ENCODE measurements at regions not wholly inside any gene's neighbourhood (a gene's known extent, or its start where the extent isn't known, plus 50 kb on each side); places are given as distances from the start of the nearest gene placed in this dataset.

GRCh38 chr22:22092101-22092500, 109.5 kb upstream of the TOP3B start:
- DNase-seq: no peak

GRCh38 chr22:22091400-22091878, 108.9 kb upstream of the TOP3B start:
- no peak for DNase-seq

GRCh38 chr22:22090650-22091399, 108.2 kb upstream of the TOP3B start:
- DNase-seq: no peak

GRCh38 chr22:22089459-22090308, 107.1 kb upstream of the TOP3B start:
- no peak for DNase-seq

- DNase-seq: no peak
Measured at GRCh38 chr22:22088658-22089458, 106.3 kb upstream of the TOP3B start.

GRCh38 chr22:22087854-22088657, 105.5 kb upstream of the TOP3B start:
- DNase-seq: no peak

- no peak for DNase-seq
Measured at GRCh38 chr22:22086501-22087158, 104.0 kb upstream of the TOP3B start.

GRCh38 chr22:22085702-22086500, 103.3 kb upstream of the TOP3B start:
- no peak for DNase-seq

GRCh38 chr22:22084089-22084711, 101.6 kb upstream of the TOP3B start:
- no peak for DNase-seq

GRCh38 chr22:22082960-22083359, 100.4 kb upstream of the TOP3B start:
- no peak for DNase-seq

GRCh38 chr22:22082229-22082835, 99.7 kb upstream of the TOP3B start:
- no peak for DNase-seq

GRCh38 chr22:22080270-22080669, 97.7 kb upstream of the TOP3B start:
- DNase-seq: no peak

- DNase-seq: no peak
Measured at GRCh38 chr22:22079404-22080148, 97.0 kb upstream of the TOP3B start.

- DNase-seq: no peak
Measured at GRCh38 chr22:22078329-22078728, 95.7 kb upstream of the TOP3B start.

GRCh38 chr22:22076932-22077703, 94.5 kb upstream of the TOP3B start:
- DNase-seq: no peak

GRCh38 chr22:22076361-22076760, 93.8 kb upstream of the TOP3B start:
- no peak for DNase-seq

GRCh38 chr22:22075382-22076163, 93.0 kb upstream of the TOP3B start:
- no peak for DNase-seq
